Neural progenitor cell (in vitro differentiated cells): ENCODE measurements at regions not wholly inside any gene's neighbourhood (a gene's known extent, or its start where the extent isn't known, plus 50 kb on each side); places are given as distances from the start of the nearest gene placed in this dataset.

Experiments used
- EZH2 ChIP-seq: fragments of 200-600 bp; sonication (generic); IDR thresholded peaks from 2 replicates; pipeline ENCODE4 v1.6.1; 2017; ENCODE audit warnings: antibody characterized with exemption, mild to moderate bottlenecking, moderate library complexity
- EZH2phosphoT487 ChIP-seq: fragments of 200-600 bp; sonication (generic); IDR thresholded peaks from 2 replicates; pipeline ENCODE4 v1.6.1; 2017; ENCODE audit warnings: antibody characterized with exemption
- TF ChIP-seq, protein P1 (sequence below): fragments of 200-600 bp; sonication (generic); IDR thresholded peaks from 2 replicates; pipeline ENCODE4 v1.5.1; 2017; ENCODE audit warnings: antibody characterized with exemption, mild to moderate bottlenecking

DNA sequence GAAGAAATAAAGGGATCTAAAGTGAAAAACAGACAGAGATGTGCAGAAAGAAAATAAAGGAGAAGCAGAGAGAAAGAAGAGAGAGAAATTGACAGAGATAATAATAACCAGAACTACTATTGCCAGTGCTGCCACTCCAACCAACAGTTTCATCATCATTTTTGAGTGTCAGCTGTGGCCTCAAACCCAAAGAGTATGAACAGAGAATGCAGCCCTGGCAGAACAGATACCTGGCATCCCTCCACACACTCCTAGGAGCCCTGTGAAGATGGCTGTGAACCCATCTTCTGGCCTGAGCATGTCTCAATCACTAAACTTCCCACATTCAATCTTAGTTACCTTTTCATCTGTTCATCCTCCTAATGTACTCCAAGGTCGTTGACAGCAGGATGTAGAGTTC, 385.8 kb upstream of the NFIA start:
- TF ChIP-seq, protein P1, sequence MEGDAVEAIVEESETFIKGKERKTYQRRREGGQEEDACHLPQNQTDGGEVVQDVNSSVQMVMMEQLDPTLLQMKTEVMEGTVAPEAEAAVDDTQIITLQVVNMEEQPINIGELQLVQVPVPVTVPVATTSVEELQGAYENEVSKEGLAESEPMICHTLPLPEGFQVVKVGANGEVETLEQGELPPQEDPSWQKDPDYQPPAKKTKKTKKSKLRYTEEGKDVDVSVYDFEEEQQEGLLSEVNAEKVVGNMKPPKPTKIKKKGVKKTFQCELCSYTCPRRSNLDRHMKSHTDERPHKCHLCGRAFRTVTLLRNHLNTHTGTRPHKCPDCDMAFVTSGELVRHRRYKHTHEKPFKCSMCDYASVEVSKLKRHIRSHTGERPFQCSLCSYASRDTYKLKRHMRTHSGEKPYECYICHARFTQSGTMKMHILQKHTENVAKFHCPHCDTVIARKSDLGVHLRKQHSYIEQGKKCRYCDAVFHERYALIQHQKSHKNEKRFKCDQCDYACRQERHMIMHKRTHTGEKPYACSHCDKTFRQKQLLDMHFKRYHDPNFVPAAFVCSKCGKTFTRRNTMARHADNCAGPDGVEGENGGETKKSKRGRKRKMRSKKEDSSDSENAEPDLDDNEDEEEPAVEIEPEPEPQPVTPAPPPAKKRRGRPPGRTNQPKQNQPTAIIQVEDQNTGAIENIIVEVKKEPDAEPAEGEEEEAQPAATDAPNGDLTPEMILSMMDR = no peak
- no peak for TF ChIP-seq EZH2
- no peak for TF ChIP-seq EZH2phosphoT487
